ENCODE measurements at regions not wholly inside any gene's neighbourhood (a gene's known extent, or its start where the extent isn't known, plus 50 kb on each side); places are given as distances from the start of the nearest gene placed in this dataset.
"Not testable (repeated sequence)": the region's sequence is repeated elsewhere in the genome, so short reads cannot be mapped to it uniquely, and the experiment has no call there.

DNA sequence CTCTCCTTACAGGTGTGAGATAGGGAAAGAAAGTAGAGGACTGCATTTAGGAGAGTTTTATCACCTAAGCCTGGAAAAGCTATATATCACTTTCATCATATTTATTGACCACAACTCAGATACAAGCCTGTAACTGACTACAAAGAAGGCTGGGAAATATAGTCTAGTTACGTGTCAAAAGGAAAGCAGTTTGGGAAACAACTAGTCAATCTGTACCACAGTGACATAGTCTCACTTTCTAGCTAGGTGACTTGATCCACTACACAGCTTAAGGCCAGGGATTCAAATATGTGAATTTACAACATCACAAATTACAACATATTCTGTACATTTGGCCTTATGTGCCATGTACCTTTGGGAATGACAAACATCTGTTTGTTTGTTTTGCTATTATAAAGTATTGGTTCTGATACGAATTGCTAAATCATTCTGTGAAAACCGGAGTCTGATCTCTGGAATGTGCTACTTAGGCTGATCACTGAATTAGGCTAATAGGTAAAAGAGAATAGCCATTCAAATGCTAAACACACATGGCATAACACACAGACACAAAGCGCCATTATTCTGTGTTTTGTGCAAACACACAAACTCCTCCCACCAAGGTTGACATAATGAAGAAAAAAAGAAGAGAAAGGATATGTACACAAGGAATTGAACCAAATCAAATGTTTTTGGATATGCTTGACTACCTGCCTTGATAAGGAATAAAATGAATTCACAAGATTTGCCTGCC, 279.8 kb downstream of the DUSP6 start:
- DNase-seq (ENCODE audit: low read depth in 2 of 2, low spot score in 1 of 2), result no peak

DNA sequence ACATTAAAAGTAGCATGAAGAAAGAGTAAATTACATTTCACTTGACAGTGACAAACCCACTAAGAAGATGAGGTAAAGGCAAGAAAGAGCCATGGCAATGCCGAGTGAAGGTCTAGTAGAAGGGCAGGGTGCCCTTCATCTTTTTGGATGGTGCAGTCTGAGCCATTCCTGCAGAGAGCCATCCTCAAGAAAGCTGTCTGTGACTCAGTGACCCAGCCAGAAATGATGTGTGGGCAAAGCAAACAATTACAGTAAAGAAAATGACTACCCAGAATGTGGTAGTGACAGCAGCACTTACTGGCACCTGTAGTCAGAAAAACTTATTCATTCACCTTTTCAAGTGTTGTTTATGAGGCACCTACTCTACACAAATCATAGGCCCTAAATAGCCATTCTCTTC, 281.7 kb downstream of the DUSP6 start:
- DNase-seq (ENCODE audit: low read depth in 2 of 2, low spot score in 1 of 2), result no peak

GRCh38 chr12:89069431-89069830, 282.9 kb downstream of the DUSP6 start:
- no peak for DNase-seq (ENCODE audit: low read depth in 2 of 2, low spot score in 1 of 2)

GRCh38 chr12:89067421-89068187, 284.7 kb downstream of the DUSP6 start:
- DNase-seq (ENCODE audit: low read depth in 2 of 2, low spot score in 1 of 2), result no peak

GRCh38 chr12:89064780-89065179, 287.5 kb downstream of the DUSP6 start:
- DNase-seq (ENCODE audit: low read depth in 2 of 2, low spot score in 1 of 2), result no peak

DNA sequence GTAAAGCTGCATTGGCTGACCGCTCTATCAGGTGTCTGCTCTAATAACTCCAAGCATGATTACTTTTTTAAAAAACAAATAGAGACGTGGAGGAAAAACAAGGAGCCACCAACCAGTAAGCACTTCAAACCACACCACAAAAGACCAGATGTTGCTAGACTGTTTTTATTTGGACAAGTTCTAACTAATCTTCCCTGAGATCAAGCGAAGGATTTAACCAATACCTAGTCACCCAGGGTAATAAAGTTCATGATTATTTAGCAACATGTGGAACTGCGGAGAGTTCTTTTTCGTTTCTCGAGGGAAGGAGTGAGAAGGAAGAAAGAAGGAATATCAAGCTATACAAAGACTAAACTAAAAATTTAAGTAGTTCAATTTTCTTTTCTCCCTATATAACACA, 288.1 kb downstream of the DUSP6 start:
- DNase-seq (ENCODE audit: low read depth in 2 of 2, low spot score in 1 of 2), result no peak

GRCh38 chr12:89062996-89063395, 289.3 kb downstream of the DUSP6 start:
- no peak for DNase-seq (ENCODE audit: low read depth in 2 of 2, low spot score in 1 of 2)

DNA sequence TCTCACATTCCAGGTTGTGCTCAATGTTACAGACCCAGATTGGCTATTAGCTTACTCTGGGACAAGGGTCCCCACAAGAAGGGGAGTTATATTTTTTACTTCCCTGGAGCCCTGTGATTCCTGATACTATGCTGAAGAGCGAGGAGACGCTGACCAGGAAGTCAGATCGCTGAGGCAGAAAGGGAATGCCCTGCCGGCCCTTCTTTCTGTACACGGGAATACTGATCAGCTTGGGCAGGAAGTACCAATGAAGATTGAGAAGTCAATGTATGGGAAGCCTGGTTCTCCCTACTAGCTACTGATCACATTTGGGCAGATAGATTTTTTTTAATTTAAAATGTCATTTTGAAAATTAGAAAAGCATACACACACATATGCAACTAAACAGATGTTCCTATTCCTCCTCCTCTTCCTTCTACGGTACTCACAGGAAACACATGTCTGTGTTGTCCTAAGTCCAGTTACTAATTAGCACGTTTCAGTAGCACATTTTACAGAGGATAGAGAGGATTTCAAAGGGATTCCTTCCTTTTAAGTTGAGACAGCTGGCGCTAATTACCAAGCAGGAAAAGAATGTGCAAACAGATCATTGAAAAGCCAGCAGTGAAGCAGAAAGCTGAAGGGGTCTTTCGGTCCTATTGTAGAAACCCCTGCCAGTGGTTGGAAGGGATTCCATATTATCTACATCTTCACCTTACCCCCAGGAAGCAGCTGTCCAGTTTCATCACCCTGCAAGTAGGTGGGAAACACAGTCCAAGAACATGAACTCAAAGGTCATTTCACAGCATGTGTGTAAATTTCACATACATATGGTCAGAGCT, 292.4 kb downstream of the DUSP6 start:
- DNase-seq (ENCODE audit: low read depth in 2 of 2, low spot score in 1 of 2), result no peak

DNA sequence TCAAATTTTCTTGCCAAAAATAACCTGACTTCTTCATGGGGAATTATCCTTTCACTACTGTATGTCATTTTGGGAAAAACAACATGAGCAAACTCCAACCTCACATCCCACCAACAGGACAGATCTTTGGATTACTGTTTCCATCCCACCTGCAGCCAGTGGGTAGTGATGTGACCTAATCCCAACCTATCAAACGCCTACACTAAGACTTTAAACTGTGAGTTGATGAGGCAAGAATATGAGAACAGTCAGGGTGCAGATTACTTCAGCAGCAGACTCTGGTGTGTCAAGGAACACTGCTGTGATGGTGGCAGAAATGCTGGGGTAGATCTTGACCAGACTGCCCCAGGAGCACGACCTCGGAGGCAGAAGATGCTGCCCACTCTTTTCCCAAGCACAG, 293.2 kb downstream of the DUSP6 start:
- no peak for DNase-seq (ENCODE audit: low read depth in 2 of 2, low spot score in 1 of 2)

DNA sequence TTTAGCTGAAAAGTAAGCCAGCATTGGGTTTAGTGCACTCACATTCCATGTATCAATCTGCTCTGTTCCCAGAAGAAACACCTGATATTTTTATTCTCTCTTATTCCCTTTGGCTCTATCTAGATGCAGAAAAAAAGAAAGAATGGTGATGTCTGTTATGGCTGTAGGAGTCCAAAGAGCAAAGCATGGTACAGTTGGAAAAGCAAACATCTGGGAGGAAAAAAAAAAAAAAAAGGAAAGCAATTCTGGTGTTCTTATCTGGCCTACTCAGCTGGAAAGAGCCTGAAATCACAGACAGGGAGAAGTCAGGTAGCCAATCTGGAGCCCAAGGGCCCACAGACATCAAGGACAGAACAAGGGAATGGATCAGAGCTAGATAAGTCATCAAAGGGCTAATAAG, 293.9 kb downstream of the DUSP6 start:
- no peak for DNase-seq (ENCODE audit: low read depth in 2 of 2, low spot score in 1 of 2)

GRCh38 chr12:89053817-89054216, 298.5 kb downstream of the DUSP6 start:
- not testable (repeated sequence) for DNase-seq (ENCODE audit: low read depth in 2 of 2, low spot score in 1 of 2)

GRCh38 chr12:89051065-89051677, 301.1 kb downstream of the DUSP6 start:
- no peak for DNase-seq (ENCODE audit: low read depth in 2 of 2, low spot score in 1 of 2)

DNA sequence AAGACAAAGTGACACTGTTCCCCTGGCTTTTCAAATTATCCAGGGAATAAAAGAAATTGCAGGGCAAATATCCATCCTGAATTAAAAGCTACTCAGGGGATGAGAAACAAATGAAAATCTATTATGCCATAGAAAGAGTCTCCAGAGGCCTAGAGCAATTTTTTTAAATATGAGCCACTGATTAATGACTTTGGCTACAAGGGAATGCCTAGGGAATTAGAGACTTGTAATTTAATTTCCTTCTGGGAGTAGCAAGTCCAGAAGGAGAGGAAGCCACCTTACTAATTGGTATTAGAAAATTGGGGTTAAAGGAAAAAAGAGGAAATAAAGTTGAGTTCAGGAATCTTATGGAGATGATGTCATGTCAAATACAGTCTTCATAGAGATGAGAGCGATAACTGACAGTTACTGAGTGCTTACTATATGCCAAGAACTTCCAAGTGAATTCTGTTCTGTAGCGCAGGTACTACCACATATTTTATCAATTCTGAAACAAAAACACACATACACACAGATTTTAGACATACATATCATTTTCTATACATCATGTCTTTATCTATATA, 304.4 kb downstream of the DUSP6 start:
- no peak for DNase-seq (ENCODE audit: low read depth in 2 of 2, low spot score in 1 of 2)

DNA sequence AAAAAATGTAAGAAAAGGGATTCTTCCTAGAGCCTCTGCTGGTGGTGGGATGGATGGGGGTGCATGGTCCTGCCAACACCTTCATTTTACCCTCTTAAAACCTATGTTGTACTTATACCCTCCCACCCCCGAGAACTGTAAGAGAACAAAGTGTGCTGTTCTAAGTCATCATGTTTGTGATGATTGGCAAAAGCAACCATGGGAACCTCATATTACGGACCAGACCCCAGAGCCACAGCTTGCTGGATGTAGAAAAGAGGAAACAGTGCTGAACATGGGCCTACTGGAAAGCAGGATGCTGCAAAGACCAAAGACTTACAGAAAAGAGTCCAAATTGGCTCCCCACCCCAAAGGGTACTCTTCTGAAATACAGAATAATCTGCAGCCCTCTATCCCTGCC, 311.2 kb downstream of the DUSP6 start:
- no peak for DNase-seq (ENCODE audit: low read depth in 2 of 2, low spot score in 1 of 2)

DNA sequence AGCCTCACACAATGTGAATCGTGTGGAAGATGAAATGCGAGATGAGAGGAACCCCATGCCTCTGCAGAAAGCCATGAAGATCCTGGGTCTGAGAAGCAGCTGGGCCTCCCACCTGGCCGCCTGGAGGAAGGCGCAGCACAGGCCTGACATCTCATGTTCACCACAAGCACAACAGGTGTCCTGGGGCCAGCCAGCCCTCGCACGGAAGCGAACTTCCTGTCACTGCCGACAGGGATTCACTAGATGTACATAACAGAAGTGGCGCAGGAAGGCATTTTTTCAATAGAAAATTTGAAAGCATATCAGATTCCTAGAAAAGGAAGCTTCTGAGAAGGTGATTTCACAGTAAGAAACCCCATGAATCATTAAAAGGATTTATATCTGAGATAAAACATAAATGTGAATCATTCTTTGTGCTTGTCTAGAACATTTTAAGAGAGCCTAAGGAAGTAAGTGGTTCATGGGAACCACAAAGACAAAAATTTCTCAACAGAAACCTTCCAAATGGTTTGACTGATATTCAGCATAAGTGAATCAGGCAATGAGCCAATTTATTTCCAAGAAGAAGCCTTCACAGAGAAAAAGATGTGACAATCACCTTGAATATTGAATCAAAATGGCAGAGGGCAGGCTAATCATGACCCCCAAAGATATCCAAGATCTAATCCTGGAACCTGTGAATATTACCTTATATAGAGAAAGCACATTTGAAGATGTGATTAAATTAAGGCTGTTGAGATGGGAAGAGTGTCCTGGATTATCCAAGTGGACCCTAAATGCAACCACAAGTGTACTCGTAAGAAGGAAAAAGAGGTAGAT, 311.9 kb downstream of the DUSP6 start:
- DNase-seq (ENCODE audit: low read depth in 2 of 2, low spot score in 1 of 2), result peak; percentile 33 to 59

- no peak for DNase-seq (ENCODE audit: low read depth in 2 of 2, low spot score in 1 of 2)
These were observed 313.3 kb downstream of the DUSP6 start for GRCh38 chr12:89038831-89039512.

GRCh38 chr12:89033062-89033461, 319.2 kb downstream of the DUSP6 start:
- DNase-seq (ENCODE audit: low read depth in 2 of 2, low spot score in 1 of 2), result no peak

DNA sequence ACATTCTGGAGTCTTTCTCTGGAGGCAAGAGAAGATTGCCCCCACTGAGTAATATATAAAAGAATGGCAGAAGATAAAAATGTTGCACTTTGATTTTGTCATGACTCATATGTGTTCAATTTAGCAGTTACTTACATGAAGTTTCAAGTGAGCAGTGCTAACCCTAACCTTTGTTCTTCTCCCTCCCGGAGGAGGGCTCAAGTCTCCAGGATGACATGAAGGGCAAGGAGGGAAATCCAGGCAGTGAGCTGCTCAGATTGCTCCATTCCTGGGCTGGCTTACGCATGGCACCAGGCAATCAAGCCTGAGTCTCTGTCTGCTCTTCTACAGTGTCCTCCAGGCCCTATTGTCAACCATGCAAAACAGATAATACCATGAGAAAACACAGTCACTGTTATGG, 322.3 kb downstream of the DUSP6 start:
- no peak for DNase-seq (ENCODE audit: low read depth in 2 of 2, low spot score in 1 of 2)

DNA sequence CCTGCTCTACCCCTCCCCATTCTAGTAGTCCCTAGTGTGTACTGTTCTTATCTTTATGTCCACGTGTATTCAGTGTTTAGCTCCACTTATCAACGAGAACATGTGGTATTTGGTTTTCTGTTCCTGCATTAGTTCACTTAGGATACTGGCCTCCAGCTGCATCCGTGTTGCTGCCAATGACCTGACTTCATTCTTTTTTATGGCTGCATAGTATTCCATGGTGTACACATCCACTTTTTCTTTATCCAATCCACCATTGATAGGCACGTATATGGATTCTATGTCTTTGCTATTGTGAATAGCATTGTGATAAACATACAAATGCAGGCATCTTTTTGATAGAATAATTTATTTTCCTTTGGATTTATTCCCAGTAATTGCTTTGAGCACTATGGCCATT, 327.7 kb downstream of the DUSP6 start:
- DNase-seq (ENCODE audit: low read depth in 2 of 2, low spot score in 1 of 2), result no peak

DNA sequence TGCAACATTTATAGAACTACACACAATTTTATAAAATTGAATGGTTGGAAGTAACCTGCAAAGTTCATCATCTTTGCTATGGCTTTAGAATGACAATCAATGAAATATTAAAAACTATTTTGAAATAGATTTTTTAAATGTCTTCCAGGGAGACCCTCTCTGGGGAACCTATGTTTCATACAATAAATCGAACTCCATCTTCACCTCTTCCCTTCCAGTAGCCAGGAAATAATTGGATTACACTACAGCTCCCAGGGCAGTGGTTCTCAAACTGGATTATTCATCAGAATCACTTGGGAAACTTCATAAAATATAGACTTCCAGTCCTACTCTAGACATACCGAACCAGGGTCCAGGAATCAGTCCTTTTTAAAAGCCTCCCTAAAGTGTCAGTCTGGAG, 328.4 kb downstream of the DUSP6 start:
- no peak for DNase-seq (ENCODE audit: low read depth in 2 of 2, low spot score in 1 of 2)
